DMS114 treated with DMSO at 0.1 percent for 48 hours (cell line): ENCODE measurements at regions not wholly inside any gene's neighbourhood (a gene's known extent, or its start where the extent isn't known, plus 50 kb on each side); places are given as distances from the start of the nearest gene placed in this dataset.

Experiments
- DNase-seq: peaks from one replicate; lab custom pipeline; 2025; ENCODE audit not compliant: unreplicated experiment; lab: John Stamatoyannopoulos, UW

DNA sequence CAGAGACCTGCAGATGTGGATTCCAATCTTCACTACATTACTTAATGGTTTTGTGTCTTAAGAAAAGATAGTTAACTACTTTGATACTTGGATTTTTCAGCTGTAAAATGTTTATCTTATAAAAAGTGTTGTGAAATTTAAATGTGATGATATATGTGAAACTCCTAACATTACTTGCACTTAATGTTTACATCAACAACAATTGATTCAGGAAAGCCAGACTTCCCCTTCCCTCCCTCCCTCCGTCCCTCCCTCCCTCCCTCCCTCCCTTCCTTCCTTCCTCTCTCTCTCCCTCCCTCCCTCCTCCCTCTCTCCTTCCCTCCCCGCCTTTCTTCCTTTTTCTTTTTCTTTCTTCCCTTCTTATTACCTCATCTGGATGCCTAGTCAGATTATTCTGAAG is 773.9 kb upstream of the FAM98A start:
- DNase-seq = no peak

DNA sequence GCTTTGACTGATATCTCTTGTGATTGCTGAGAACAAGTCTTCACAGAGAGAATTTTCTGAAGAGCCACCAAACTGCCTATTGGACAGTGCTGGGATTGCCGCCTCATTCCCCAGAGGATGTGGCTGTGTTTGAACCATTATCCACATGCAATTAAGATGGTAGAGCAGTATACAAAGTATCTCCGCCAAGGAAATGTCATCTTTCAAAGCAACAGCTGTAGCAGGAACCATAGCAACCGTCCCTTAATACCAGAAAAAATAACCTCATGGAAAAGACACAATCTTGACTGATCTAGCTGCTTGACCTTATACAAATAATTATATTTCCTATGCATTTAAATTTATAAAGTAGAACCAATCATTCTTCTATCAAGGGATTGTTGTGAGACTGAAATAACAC is 772.6 kb upstream of the FAM98A start:
- no peak for DNase-seq

DNA sequence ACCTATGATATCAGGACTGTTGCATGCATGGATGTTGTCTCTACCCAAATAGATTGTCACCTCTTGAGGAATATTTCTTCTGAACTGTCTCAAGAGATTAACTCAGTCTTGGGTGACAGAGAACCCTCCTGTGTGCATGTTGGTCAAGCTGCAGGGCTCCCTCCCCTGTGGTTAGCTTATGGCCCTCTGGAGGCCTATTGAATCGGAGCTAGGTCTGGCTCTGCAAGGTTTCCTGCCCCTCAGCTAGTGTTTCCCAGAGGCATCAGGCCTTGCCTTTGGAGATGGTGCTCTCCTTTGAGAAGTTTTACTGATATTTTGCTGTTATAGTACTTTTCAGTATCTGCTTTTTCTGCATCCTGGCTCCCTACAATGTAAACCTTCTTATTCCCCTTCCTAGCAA is 769.2 kb upstream of the FAM98A start:
- no peak for DNase-seq

DNA sequence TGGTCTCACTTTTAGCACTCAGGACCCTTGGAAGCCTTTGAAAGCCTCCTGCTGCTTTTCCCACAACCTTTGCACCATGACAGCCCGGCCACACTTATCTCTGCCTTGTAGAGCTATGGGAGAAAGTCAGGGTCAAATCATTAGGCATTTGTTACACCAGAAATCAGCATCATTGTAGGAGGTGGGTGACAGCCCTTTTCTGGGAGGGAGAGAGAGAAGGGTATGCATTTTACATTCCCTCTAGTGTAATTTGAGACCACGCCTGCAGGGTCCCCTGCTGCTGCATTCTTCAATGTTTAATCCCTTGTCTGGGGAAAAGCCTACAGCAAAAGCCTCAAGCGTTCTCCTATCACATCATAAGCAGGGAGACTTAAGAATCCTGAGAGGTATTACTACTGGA is 766.8 kb upstream of the FAM98A start:
- DNase-seq = no peak

DNA sequence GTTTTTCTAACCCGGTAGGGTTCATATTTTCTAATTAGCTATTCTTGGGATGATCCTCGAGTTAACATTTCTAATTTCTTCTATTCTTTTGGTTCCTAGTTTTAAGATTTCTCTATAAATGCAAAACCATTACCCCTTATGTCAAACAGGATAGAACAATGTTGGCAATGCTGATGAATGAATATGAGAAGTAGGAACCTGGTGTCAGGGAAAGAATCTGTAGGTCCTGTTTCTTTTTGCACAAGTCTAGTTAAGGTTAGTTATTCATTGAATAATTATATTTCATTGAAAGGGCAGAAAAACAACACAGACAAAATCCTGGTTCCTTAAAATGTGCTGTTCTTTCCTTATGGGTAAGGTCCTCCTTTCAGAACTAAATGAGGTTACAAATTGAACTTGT is 766.4 kb upstream of the FAM98A start:
- no peak for DNase-seq

DNA sequence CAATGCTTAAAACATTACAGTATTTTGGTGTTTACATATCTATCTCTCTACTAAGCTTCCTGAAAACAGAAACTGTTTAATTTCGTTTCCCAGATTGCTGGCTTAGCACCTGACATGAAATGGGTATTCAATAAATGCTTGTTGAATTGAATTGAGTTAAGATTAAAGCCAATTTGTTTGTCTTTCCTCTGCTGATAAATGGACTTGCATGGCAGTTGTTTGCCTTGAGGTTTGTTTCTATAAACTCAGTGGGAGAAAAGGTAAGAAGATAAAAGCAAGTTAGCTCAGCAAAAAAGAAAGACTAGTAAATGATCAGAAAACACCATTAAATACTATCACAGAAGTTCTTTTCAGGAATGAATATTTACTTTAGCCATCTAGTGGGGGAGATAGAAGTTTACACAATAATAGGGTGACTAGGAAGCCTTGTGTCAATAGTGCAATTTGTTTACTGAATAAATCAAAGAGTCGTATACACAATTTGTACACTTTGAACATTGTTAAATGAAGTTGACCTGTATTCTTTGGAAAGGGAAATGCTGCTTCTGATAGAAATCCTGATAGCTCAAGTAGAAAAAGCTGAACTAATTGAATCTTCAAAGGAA is 754.5 kb upstream of the FAM98A start:
- DNase-seq = no peak

DNA sequence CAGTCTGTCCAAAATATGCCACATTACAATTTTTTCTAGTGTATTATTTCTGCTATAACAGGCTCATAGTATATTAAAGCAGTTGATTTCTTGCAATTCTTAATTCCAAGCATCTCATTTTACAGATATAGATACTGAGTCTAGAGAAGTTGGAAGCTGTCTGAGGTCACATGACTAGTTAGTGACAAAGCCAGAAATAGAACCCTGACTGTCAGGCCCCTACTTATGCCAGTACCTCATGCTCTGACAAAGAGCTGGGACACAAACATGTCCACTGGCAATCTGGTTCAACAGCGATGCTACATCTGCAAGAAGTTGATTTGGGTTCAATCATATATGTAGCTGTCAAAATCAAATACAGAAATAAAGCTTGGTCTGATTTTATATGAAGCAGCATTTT is 750.4 kb upstream of the FAM98A start:
- no peak for DNase-seq

DNA sequence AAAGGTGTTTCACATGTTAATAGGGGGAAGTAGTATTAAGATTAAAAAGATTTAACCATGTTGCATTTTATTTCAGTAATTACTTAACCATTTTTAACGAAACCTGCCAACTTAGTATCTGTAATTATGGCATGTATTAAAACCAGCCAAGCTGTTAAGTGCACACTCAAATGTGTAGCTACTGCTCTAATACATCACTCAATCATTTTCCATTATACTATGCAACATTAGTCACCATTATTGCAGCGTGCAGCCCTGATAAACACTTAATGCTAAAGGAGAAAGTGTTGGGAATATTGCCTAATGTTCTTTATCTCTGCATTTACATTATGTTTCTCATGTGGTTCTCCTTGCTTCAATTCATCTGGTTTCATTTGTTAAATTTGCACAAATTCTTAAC is 745.9 kb upstream of the FAM98A start:
- no peak for DNase-seq

DNA sequence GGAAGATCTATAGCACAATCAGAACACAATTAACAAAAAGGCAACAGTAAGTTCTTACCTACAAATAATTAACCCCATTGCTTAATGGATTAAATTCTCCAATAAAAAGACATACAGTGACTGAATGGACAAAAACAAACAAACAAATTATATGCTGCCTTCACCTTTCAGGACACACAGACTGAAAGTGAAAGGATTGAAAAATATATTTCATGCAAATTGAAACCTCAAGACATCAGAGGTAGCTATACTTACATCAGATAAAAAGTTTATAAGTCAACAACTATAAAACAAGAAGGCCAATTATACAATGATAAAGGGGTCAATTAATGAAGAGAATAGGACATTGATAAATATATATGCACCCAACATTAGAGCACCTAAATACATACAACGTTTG is 741.2 kb upstream of the FAM98A start:
- DNase-seq = no peak

DNA sequence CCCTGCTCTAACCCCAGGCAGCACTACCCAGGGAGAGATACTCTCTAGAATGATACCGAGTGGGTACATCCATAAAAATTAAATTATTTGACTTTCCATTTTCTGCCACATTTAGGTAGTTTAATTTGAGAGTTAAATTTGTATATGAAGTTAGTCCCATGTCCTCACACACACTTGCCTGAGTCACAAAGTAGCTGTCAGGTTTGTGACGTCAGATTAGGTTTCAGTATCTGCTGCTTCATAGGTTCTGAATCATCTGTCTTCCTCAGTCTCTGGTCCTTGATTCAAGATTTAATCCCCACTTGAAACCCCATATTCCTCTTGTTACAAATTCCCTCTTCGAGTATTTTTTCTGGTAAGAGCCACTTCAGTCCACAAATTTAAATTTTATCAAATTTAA is 738.6 kb upstream of the FAM98A start:
- no peak for DNase-seq

DNA sequence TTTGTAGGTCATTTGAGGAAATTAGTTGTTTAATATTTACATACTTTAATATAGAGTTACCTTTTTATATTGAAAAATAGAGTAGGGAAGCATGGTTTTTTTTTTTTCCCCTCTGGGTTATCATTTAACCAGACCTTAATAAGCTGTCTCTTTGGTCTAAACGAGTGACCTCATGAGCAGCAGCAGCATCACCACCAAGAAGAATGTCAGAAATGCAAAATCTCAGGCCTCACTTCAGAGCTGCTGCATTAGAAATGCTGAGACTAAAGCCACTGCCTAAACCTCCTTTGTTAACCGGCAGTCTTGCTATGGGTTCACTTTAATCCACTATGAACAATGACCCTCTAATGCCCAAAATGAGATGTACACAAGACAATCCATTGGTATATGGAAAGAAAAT is 733.7 kb upstream of the FAM98A start:
- no peak for DNase-seq

DNA sequence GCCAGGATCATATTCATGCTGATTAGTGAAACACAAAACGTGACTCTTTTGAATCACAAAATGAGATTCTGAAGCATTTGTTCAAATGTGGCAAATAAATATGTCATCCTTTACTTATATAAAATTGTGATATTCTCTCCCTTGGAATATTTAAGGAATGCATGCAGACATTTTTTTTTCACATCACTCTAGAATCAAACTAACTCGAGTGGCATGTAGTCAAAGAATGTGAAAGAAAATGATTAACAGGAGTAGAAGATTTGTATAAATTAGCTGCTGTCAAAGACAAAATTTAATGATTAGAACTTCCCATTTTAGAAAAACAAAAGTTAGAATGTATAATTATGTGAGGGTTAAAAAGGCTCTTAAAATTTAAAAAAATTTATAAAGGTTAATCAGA is 721.0 kb upstream of the FAM98A start:
- DNase-seq = no peak

DNA sequence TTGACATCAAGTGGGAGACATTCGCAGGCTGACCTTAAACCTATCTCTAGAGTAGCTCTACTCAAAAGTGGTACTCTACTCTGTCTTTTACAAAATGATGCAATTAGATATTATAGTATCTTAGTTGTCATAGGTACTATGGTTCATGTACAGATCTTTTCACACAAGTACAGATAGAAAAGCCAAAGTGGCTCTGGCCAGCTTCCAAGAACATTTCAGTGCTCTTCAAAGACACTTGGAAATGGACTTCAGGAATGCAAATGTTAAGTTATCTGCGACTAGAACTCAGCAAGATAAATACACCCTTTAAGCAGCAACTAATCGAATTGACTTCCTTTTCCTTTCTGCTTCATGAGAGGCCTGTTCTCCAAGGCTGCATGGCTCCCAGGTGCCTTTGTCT is 718.7 kb upstream of the FAM98A start:
- DNase-seq = no peak

DNA sequence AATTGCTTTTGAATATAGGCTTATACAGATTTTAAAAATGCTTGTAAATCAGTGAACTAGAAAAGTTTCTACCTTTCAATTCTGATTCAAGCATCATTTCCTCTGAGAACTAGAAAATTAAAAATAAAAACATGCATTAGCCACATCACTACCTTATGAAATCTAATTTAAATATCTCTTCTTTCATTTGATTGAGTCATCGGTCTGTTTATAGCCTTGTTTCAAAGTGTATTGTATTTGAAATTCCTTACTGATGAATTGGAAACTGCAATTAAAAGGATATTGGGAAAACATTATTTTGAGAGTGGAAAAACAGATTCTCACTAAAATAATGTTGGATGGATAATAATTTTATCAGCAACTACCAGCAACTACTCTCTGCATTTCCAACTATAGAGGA is 717.7 kb upstream of the FAM98A start:
- DNase-seq = no peak

DNA sequence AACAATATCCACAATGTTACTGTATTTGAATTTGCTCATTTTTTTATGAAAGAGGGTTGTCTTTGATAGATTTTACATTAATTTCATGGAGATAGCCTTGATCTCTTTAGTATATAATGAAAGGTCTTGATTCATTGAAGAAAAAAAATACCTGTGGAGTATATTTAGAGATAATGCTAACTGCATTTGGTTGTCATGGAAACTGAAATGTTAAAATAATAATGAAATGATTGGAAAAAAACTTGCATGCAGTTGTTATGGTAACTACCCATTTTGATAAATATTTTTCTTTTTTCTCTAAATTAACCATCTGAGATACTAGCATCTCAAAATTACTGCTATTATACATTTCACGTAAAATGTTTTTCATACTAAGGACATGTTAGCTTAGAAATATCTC is 712.7 kb upstream of the FAM98A start:
- no peak for DNase-seq

DNA sequence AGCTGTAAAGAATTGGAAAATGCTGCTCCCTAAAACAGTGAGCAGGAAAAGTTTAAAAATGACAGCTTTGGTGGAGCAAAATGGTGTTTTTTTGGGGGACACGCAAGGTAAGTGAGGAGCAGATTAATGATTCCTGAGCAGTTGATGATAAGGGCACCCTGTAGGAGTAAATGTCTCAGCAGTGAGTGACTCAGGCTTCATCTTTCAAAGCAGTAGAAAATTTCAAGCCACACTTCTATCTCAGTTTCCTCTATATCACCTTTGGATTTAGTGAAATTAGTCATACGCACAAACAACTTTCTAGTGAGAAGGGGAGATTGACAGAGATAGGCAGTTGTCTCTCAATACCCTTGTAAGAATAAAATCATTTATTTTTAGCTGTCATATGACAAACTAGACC is 709.0 kb upstream of the FAM98A start:
- DNase-seq = no peak

DNA sequence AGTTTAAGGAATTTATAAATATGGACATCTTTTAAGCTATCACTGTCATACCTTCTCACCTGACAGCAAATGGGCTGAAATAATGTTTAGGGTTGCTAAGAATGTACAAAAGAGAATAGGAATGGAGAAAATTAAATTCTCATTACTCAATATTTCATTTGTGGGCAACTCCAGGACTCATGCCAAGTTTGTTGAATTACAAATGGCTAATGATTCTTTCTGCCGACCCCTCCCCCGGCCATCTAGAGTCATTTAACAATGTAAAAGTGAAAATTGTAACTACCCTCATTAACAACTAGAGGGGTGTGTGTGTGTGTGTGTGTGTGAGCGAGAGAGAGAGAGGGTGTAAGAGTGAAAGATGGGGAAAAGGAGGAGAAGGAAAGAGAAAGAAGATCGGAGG is 708.5 kb upstream of the FAM98A start:
- no peak for DNase-seq

DNA sequence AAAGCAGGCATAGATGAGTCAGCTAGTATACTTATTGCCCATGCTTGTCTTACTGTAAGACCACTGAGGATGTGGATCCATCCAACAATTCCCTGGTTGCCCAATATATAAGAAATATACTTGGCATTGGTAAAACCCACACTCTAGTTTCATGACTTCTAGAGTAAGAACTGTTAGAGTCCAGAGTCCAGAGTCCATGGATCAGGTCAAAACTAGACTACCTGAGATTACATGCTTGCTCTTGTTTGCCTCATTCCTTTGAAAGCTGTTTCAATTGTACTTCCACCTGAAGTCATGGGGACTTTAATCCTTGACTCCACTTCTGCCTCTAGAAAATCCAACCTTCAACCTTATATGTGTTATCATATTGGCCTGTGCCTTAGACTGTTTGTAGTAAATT is 707.6 kb upstream of the FAM98A start:
- DNase-seq = no peak

DNA sequence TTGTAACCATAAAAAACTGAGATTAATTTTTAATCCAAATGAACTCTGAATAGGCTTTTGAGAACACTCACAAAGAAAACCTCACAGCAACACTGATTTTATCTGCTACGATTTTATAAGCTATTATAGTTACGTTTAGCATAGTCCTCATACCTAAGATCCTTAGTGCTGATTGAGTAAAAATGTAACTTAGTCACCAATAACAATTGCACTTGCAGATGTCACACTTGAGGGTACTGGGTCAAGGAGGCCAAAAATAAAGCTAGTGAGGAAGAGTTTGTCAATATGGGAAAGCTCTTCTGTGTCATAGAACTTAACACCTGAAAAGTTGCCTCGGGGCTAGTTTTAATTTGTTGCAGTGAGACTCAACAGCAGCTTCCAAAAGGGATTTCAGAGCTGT is 706.5 kb upstream of the FAM98A start:
- DNase-seq = no peak

DNA sequence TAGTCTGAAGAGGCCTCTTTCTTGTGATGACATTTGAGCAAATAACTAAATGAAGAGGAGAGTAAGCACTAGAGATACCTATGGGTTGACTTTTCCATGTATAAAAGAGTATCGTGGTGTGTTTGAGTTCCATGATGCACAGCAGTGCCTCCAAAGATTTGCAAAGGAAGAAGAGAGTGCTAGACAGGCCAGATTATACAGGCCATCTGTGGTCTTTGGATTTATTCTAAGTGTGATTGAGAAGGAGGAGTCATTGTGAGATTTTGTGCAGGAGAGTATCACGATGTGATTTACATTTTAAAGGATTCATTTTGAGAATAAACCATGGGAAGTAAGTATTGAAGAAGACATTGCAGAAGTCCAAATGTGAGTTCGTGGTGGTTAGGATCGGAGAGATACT is 695.9 kb upstream of the FAM98A start:
- DNase-seq = no peak

DNA sequence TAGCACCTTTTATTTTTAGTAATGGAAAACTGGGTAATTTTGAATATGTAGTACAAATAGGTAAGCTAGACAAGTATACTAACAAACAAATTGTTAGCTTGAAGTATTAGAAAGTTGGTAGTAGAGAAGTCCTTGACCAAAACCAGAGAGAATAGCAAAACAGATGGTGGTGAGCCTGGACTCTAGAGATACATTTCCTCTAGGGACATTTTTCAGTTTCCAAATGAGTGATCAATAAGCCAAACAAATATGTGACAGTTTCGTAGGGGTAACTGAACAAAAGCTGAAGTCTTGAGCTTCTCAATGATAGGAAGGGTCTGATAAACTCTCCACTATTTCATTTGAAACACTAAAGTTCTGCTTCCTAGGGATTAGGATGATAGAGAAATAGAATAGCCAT is 692.0 kb upstream of the FAM98A start:
- DNase-seq = no peak

DNA sequence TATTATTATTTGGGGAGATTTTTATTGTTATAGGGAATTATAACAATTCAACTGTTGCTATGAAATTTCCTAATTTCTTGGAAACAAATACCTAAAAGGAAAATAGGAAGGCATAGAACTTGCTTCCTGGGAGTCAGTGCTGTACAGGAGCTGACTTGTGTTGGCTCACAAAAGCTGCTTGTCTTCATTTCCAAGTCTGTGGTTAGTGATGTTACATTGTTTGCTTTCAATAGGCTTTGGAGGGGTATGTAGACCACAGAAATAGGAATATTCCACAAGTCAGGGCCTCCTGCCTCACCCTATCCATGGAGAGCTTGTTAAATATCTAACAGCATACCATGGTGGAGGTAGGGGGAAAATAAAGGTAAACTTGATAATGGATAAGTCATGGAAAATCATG is 688.9 kb upstream of the FAM98A start:
- no peak for DNase-seq

DNA sequence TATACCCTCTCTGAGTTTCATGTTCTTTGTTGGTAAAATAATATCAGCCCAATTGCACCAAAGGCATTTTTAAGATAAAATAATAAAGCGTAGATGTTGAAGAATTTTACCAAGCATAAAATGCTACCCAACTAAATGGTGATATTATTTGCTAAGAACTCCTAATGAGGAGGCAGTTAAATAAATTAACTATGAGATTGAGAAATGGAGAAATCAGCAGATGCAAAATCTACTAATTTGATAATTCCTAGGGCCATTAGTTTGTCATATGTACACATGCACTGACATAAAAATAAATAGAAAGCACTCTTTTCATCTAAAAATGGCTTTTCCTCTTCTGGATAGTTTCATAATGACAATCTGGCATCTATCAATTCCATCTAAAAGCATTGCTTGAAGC is 681.5 kb upstream of the FAM98A start:
- no peak for DNase-seq
